Type B pancreatic cell (in vitro differentiated cells): ENCODE measurements at regions not wholly inside any gene's neighbourhood (a gene's known extent, or its start where the extent isn't known, plus 50 kb on each side); places are given as distances from the start of the nearest gene placed in this dataset.

Source experiments
- DNase-seq: peaks from one replicate; pipeline ENCODE4 v3.0.0; 2021; ENCODE audit warnings: mixed read lengths; ENCODE audit not compliant: unreplicated experiment; ENCODE audit errors: extremely low spot score
- H3K27ac Mint-ChIP-seq: 2 replicates; pipeline ENCODE4 v1.8.0; 2021; ENCODE audit warnings: mild to moderate bottlenecking, mixed read lengths
- H3K27me3 Mint-ChIP-seq: 2 replicates; pipeline ENCODE4 v1.8.0; 2021; ENCODE audit warnings: mixed read lengths
- H3K36me3 Mint-ChIP-seq: 2 replicates; pipeline ENCODE4 v1.8.0; 2021; ENCODE audit warnings: mixed read lengths
- H3K4me1 Mint-ChIP-seq: one replicate; pipeline ENCODE4 v1.8.0; 2021; ENCODE audit warnings: mixed read lengths; ENCODE audit not compliant: unreplicated experiment
- H3K4me3 Mint-ChIP-seq: 2 replicates; pipeline ENCODE4 v1.8.0; 2021; ENCODE audit warnings: mild to moderate bottlenecking, mixed read lengths
- H3K9me3 Mint-ChIP-seq: 2 replicates; pipeline ENCODE4 v1.8.0; 2021; ENCODE audit warnings: mixed read lengths
- CTCF ChIP-seq: fragments of 200-600 bp; sonication (generic); conservative IDR thresholded peaks from 2 replicates; pipeline ENCODE4 v1.5.0; 2021; ENCODE audit warnings: antibody characterized with exemption, mild to moderate bottlenecking

- Mint-ChIP-seq H3K27ac (no peak overlapping the region), H3K36me3 (no peaks in the 10 kb centered on the region), H3K9me3 (no peaks in the 10 kb centered on the region), H3K27me3 (no peaks in the 10 kb centered on the region), H3K4me3 (no peak overlapping the region), H3K4me1 (no peaks in the 10 kb centered on the region)
- DNase-seq: no peak
- no peak for TF ChIP-seq CTCF
These were observed 1587.7 kb upstream of the ACO1 start for GRCh38 chr9:30796764-30797163.

DNA sequence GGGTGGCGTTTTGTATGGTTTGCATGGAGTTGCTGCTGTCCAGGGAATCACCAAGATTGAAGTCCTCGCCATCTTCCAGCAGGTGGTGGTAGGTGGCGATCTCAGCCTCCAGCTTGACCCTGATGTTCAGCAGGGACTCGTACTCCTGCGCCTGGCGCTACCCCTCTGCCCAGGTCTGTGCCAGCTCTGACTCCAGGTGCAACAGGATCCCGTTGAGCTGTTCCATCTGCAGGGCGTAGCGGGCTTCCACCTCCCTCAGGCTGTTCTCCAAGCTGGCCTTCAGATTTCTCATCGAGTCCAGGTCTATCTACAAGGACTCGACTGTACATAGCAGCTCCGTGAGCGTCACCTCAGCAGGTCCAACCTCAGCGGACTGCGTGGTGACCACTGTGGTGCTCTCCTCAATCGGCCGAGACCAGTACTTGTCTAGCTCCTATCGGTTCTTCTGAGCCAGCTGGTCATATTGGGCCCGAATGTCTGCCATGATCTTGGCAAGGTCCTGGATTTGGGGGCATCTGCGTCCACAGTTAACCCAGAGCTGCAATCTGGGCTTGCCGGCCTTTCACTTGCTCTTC is 1584.8 kb upstream of the ACO1 start:
- no peaks in the 10 kb centered on the region for H3K9me3 Mint-ChIP-seq
- H3K27ac Mint-ChIP-seq: no peak overlapping the region
- H3K4me3 Mint-ChIP-seq: no peak overlapping the region
- TF ChIP-seq CTCF: no peak
- no peaks in the 10 kb centered on the region for H3K4me1 Mint-ChIP-seq
- no peak for DNase-seq
- no peaks in the 10 kb centered on the region for H3K27me3 Mint-ChIP-seq
- no peaks in the 10 kb centered on the region for H3K36me3 Mint-ChIP-seq

DNA sequence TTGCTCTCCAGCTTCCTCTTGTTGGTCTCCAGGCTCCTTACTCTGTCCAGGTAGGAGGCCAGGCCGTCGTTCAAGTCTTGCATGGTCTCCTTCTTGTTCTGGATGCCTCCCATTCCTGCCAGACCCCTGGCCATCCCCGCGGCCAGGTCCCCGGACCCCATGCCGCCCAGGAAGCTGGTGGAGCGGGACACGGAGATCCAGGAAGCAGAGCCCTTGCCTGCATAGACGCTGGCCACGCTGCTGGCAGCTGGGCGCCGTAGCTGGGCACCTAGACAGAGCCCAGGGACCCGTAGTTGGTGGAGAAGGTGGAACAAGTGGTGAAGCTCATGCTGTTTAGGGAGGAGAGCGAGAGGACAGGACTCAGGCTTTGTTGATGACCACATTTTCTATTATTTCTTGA is 1584.0 kb upstream of the ACO1 start:
- no peak for TF ChIP-seq CTCF
- Mint-ChIP-seq H3K27ac (no peak overlapping the region), H3K9me3 (no peaks in the 10 kb centered on the region), H3K27me3 (no peaks in the 10 kb centered on the region), H3K4me1 (no peaks in the 10 kb centered on the region), H3K36me3 (no peaks in the 10 kb centered on the region), H3K4me3 (no peak overlapping the region)
- DNase-seq: no peak

- Mint-ChIP-seq H3K36me3 (no peaks in the 10 kb centered on the region), H3K27ac (no peak overlapping the region), H3K4me1 (no peaks in the 10 kb centered on the region), H3K27me3 (no peaks in the 10 kb centered on the region), H3K4me3 (no peak overlapping the region), H3K9me3 (no peaks in the 10 kb centered on the region)
- no peak for DNase-seq
- no peak for TF ChIP-seq CTCF
These were observed 1571.6 kb upstream of the ACO1 start for GRCh38 chr9:30812821-30813220.

DNA sequence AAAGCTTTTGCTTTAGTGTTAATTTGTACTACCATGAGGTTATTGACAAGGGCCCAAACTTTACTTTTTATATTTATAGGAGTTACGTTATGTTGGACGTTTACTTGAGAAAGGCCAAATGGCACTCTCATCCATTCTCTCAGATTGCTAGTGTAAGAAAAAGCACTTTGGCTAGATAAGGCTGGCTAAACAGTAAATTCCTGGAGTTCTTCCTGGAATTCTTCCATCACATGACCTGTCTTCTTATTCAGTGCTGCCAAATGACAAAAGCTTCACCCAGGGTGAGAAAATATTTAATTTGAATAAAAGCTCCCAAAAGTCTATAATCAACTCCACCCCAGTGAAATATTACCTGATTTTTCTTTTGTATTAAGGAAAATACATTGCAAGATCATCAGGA is 1568.9 kb upstream of the ACO1 start:
- no peak for DNase-seq
- Mint-ChIP-seq H3K4me1 (no peaks in the 10 kb centered on the region), H3K36me3 (no peaks in the 10 kb centered on the region), H3K27me3 (no peaks in the 10 kb centered on the region), H3K9me3 (no peaks in the 10 kb centered on the region), H3K27ac (no peak overlapping the region), H3K4me3 (no peak overlapping the region)
- TF ChIP-seq CTCF: no peak

GRCh38 chr9:30845136-30845535 is 1539.3 kb upstream of the ACO1 start:
- H3K27ac Mint-ChIP-seq: no peak overlapping the region
- no peaks in the 10 kb centered on the region for H3K36me3 Mint-ChIP-seq
- no peaks in the 10 kb centered on the region for H3K9me3 Mint-ChIP-seq
- DNase-seq: no peak
- no peaks in the 10 kb centered on the region for H3K27me3 Mint-ChIP-seq
- no peak for TF ChIP-seq CTCF
- no peak overlapping the region for H3K4me3 Mint-ChIP-seq
- no peaks in the 10 kb centered on the region for H3K4me1 Mint-ChIP-seq
